WTC11 (cell line): ENCODE measurements at regions not wholly inside any gene's neighbourhood (a gene's known extent, or its start where the extent isn't known, plus 50 kb on each side); places are given as distances from the start of the nearest gene placed in this dataset.

ENCODE experiments used
- SP1 ChIP-seq: sonication (generic); formaldehyde crosslinking; conservative IDR thresholded peaks from 2 replicates; pipeline ENCODE4 v1.8.1; 2022; ENCODE audit warnings: missing genetic modification reagents
- TP53 ChIP-seq: sonication (generic); formaldehyde crosslinking; IDR thresholded peaks from 2 replicates; pipeline ENCODE4 v1.8.1; 2023; ENCODE audit warnings: mild to moderate bottlenecking, missing genetic modification reagents

DNA sequence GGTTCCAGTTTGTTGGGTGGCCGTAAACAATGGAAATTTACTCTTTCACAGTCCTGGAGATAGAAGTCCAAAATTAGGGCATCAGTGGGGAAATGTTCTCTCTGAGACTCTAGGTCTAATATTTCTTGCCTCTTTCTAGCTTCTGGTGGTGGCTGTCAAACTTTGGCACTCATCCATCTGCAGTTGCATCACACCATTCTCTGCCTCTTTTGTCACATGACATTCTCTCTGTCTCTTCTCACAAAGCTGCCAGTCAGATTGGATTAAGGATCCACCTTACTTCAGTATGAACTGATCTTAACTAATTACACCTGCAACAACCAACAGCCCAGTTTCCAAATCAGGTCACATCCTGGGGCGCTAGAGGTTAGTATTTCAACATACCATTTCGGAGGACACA, 222.9 kb upstream of the FTMT start:
- no peak for TF ChIP-seq TP53 (CRISPR knock-in tag)
- TF ChIP-seq SP1 (CRISPR knock-in tag) = no peak
